ENCODE measurements at regions not wholly inside any gene's neighbourhood (a gene's known extent, or its start where the extent isn't known, plus 50 kb on each side); places are given as distances from the start of the nearest gene placed in this dataset.

DNA sequence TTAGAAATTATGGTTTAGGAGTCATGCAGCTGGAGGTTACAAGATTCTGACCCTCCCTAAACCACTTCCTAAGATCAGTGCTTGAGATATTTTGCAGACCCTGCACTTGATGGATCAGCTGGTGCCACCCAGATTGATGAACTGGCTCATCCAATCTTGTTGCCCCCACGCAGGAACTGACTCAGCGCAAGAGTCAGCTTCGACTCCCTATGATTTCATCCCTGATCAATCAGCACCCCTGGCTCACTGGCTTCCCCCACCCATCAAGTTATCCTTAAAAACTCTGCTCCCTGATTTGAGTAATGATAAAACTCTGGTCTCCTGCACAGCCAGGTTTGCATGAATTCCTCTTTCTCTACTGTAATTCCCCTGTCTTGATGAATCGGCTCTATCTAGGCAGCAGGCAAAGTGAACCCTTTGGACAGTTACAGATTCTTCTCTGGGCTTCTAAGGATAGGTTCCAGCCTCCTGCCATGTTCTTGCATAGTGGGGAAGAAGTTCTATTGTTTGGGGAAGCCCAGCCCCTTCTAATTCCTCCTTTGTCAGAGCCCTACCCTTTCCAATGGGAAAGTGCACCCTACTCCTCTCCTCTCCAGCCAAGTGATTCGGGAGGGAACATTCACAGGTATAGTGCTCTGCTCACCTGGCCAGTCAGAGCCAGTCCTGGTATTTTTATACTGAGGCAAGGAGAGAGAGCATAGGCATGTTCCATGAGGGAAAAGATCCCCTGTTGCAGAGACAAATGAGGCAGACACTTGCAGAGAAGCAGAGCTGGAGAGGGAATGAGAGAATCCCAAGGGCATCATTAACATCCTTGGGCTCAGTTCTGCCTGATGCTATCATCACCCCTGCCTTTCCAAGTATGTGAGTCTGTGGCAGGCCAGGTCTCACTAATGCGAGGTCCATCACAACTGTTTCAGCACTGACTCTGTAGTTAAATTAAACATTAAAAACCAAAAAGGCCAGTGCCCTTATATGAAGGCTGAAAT, 224.4 kb upstream of the GALNT17 start:
- DNase-seq (ENCODE audit: low read depth in 2 of 2), result no peak

DNA sequence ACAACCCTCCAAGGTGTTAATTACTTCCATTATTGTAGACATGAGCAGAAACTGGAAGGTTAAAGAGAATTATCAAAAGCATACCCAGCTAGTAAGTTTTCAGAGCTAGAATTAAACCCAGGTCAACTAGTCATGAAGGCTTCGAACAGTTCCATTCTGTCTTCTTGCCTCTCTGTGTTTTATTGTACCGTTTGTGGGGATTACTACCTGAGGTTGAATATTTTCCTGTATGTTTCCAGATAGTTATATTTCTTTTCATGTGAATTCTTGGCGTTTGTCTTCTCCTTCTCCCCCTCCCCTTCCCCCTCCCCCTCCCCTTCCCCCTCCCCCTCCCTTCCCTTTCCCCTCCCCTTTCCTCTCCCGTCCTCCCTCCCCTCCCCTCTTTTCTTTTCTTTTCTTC, 218.0 kb upstream of the GALNT17 start:
- DNase-seq (ENCODE audit: low read depth in 2 of 2), result no peak

DNA sequence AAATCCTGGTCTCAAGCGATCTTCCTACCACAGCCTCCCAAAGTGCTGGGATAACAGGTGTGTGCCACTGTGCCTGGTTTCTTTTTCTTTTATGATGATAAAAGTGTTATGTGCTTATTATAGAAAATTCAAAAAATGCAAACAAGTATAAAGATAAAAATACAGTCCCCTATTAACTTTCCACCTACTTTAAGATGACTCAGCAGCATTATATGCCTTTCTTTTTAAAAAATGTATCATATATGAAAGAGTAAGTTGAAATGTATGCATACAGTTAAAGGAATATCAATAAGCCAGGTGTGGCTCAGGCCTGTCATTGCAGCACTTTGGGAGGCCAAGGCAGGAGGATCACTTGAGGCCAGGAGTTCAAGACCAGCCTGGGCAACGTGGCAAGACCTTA, 216.9 kb upstream of the GALNT17 start:
- DNase-seq (ENCODE audit: low read depth in 2 of 2), result no peak

DNA sequence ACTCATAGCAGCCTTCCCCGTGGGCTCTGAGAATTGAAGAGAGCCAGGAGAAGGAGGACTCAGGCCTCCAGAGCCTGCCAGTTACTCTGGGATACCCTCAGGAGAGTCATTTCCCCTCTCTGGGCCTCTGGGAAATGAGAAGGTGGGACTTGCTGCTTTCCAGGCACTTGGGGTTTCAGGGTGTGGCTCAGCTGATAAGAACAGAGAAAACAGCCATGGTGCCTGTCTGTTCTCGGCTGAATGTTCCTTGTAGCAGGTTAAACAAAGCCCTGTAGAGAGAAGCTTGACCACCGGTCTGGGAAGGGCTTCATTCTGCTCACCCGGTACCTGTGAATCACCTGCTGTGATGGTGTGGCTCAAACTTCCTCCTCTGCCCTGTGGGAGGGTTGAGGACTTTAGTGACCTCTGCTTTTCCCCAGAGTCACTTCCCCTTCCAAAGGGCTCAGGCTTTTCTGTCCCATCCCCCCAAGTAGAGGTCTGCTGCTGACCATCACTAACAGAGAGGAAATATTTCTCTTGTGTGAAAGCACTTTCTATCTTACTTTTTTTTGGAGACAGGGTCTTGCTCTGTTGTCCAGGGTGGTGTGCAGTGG, 212.4 kb upstream of the GALNT17 start:
- DNase-seq (ENCODE audit: low read depth in 2 of 2), result no peak

DNA sequence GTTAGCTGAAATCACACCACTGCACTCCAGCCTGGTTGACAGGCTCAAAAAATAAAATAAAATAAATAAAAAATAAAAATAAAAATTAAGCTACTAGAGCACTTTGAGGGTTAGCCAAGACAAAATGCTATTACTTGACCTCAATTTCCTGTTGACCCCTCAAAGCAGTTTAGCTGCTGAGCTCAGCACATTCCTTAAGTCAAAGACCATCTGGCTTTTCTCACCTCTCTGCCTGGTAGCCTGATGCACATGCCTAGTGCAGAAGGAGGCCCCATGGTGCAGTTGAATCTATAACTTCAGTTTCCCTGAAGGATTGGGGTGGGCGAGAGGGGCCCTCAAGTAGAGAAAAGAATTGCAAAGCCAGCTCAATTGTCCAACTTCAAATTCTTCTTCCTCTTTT, 211.1 kb upstream of the GALNT17 start:
- no peak for DNase-seq (ENCODE audit: low read depth in 2 of 2)

DNA sequence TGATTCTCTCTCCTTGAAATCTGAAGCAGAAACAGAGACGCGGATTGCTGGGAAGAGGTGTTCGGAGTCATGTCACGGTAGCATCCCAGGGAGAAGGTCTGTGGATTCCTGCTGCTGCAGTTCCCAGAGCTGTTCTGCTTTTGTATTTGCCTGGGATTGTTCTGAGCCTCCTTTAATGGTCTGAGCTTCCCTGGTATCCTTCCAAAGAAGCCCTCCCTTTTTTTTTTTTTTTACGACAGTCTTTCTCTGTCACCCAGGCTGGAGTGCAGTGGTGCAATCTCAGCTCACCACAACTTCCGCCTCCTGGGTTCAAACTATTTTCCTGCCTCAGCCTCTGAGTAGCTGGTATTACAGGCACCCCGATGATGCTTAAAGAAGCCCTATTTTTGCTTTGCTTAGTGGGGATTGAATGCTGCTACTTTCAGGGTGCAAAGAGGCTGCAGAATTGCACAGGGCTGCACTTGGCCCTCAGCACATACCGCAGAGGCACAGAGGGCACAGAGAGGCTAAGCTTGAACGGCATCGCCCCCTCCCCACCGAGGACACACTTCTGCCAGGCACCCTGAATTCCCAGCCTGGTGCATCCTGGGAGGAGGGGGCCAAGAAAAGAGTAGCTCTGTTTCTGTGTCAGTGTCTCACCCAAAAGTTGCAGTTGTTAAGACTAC, 208.6 kb upstream of the GALNT17 start:
- no peak for DNase-seq (ENCODE audit: low read depth in 2 of 2)

DNA sequence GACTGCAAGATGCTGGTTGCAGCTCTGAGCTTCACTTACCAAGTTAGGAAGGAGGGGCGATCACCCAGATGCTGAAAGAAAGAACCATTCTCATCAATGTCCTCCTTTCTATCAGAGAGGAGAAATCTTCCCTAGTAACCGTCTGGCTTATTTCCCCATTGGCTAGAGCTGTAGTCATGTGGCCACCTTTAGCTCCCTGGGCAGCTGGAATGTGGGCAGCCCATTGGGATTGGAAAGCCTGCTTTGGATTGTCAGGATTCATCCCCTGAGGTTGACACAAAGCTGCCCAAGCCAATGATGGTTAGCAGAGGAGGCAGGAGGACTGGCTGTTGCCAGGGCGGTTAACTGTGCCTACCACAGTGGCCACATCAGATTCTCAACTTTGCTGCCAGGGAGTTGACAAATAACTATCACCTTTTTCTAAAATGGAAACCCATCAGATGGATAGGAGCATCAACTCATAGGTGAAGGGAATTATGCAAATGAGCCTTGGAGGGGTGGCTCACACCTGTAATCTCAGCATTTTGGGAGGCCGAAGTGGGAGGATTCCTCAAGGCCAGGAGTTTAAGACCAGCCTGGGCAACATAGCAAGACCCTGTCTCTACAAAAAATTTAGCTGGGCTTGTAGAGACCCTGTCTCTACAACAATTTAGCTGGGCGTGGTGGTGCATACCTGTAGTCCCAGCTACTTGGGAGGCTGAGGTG, 206.4 kb upstream of the GALNT17 start:
- DNase-seq (ENCODE audit: low read depth in 2 of 2), result no peak

DNA sequence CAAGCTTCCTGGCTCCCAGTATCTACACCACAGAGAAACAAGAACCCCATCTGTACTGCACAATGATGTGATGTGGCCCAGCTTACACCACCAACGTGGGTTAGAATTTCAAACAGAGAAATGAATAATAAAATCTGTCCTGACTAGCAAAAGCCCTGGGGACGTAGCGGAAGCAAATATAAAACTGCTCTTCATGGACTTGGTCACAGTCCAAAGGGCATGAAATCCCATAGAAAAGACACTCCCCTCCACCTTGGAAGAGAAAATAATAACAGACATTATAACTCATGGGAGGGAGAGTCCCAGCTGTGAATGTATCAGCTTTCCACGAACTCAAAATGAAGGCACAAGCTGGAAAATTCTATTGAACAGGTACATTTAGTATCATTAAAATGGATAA, 205.3 kb upstream of the GALNT17 start:
- no peak for DNase-seq (ENCODE audit: low read depth in 2 of 2)

DNA sequence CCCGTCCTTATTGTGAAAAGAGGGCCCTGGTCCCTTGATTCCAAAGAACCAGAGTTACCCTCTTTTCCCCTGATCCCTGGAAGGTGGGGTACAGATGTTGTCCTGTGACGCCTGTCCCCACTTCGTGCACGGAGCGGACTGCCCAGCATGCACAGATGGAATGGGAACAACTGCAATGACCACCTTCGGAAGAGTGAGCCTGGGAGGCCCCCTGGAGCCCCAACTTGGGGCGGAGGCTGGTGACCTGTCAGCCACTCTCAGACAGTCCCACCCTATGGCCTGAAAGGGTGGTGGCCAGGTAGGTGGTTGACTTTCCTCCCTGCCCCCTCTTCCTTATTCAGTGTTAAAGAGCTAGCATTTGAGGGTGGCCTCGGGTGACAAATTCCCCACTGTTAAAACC, 196.6 kb upstream of the GALNT17 start:
- DNase-seq (ENCODE audit: low read depth in 2 of 2), result no peak

DNA sequence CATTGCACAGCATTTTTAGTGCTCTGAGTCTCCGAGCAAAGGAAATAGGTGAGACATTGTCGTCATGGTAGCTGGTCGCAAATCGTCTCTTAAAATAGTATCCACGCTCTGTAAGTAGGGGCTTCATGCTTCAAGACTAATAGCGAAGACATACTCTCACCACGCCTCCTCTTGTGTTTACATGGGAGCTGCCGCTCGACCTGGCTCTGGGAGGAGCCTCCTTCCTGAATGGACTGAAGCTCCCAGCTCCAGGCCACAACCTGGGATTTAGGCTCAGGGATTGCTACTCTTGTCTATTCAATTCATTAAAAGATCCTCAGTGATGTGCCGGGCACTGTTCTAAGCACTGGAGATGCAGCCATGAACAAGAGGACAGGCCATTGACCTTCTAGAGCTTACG, 196.1 kb upstream of the GALNT17 start:
- DNase-seq (ENCODE audit: low read depth in 2 of 2), result no peak

DNA sequence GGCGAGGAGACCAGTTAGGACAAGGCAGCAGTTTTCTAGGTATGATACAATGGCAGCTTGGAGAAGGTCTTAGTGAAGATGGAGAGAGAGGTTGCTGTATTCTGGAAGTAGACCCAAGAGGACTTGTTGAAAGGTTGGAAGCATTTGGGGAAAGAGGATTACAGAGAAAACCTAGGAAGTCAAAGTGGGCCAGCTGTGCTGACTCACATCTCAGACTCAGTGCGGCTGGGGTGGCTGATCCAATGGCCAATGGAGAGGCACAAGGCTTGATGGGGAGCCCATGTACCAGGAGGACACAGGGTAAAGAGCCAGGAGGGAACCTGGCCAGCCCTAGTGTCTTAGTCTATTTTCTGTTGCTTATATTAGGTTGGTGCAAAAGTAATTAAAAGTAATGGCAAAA, 194.5 kb upstream of the GALNT17 start:
- DNase-seq (ENCODE audit: low read depth in 2 of 2), result no peak

DNA sequence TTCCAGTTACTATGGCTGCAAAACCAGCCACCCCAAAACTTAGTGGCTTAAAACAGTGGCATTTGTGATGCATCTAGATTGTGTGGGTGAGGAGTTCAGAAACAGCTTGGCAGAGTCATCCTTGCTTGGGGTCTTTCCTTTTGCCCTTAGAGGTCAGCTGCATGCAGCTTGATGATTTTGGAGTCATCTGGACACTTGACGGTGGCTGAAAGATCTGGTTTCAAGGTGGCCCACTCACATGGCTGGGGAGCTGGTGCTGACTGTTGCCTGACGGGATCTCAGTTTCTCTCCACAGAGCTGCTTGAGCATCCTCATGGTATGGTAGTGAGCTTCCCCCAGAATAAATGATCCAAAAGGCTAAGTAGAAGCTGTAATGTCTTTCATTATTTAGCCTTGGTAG, 191.3 kb upstream of the GALNT17 start:
- no peak for DNase-seq (ENCODE audit: low read depth in 2 of 2)

DNA sequence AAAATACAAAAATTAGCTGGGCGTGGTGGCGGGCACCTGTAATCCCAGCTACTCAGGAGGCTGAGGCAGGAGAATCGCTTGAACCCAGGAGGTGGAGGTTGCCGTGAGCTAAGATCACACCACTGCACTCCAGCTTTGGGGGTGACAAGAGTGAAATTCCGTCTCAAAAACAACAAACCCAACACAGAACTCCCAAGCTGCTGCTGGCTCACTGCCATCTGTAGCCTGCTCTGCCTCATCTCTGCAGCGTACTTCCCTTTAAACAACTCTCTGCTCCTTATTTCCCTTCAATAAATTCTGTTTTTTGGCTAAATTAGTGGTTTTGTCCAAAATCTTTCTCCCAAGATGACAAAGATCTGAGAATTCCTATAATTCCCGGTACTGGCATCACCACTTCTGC, 189.2 kb upstream of the GALNT17 start:
- no peak for DNase-seq (ENCODE audit: low read depth in 2 of 2)

DNA sequence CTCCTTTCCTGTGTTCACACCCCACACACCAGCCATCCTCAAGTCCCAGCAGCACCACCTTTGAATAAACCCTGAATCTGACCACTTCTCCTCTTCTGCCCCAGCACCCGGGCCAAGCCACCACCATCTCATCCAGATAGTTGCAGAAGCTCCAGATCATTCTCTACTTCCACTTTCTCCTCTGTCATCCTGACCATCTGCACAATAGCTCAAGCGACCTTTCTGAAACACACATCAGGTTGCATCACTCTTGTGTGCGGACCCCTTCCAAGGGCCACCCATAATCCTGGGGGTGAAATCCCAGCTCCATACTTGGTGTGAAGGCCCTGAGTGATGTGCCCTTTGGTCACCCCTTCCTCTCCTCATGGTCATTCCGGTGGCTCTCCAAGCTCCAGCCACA, 187.4 kb upstream of the GALNT17 start:
- DNase-seq (ENCODE audit: low read depth in 2 of 2), result no peak

DNA sequence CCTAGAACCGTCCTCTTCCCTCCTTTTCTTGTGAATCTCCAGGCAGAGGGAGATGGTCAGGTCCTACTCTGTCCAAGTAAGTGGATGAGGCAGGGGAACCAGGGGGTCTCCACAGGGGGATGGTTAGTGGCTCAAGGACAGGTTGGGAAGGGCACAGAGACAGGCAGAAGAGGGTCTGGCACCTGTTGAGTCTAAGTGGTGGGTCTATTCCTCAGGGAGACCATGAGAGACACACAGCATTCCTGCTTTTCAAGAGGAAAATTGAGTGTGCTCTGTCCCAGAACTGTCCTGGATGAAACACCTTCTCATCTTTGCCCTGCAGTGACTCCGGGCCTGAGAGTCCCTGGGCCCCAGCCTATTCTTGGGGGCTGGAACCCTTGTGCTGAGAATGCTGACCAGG, 184.8 kb upstream of the GALNT17 start:
- no peak for DNase-seq (ENCODE audit: low read depth in 2 of 2)

DNA sequence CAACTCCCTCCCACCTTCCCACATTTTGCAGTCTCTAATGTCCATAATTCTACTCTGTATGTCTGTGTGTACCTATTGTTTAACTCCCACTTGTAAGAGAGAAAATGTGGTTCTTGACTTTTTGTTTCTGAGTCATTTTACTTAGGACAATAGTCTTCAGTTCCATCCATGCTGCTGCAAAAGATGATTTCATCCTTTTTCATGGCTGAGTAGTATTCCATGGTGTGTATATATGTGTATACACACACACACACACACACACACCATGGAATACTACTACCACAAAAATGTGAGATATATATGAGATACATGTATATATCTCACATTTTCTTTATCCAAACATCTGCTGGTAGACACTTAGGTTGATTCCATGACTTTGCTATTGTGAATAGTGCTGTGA, 182.1 kb upstream of the GALNT17 start:
- DNase-seq (ENCODE audit: low read depth in 2 of 2), result no peak

DNA sequence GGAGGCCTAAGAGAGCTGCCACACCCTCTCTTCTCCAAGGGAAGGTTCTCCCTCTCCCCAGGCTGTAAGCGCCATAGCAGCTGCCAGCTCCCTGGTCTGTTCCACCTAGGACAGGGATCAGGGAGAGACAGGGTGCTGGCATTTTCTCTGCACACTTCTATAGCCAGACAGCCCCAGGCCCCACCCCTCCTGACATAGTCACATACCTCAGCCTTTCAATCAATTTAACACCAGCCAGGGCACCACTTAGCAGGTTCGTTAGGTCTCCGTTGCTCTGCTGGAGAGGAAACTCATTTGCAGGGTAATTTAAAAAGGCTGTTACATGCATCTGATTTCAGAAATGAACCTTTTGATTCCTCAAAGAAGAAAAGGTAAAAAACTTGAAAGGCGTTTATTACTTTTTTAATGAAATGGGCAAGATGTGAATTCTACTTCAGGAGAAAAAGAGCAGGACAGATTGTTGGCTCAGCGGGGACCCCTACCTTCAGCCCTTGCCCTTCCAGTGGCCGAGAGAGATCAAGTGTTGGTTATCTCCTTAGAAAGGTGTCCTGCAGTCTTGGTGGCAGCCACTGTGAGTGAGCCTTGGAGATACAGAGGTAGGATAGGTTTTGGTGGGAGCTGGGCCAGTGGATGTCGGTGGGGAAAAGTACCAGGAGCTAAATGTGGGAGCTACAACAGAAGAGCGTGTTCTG, 180.5 kb upstream of the GALNT17 start:
- DNase-seq (ENCODE audit: low read depth in 2 of 2), result no peak

DNA sequence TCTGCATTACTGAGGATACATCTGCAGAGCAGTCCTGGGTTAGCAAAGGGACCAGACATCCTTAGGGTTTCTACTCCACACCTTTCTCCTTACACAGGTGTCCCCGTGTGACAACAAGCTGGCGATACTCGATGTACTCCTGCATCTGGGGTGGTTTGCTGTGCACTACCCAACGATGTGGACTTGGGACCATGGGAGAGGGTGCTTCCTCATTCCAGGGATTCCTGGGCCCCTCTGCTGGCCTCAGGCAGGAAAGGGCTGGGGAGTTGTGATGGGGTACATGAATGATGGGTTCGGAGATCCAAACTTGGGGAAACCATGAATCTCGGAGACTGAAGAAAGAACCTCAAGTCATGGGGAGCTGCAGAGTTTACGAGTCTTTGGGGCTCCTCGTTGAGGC, 179.6 kb upstream of the GALNT17 start:
- no peak for DNase-seq (ENCODE audit: low read depth in 2 of 2)

DNA sequence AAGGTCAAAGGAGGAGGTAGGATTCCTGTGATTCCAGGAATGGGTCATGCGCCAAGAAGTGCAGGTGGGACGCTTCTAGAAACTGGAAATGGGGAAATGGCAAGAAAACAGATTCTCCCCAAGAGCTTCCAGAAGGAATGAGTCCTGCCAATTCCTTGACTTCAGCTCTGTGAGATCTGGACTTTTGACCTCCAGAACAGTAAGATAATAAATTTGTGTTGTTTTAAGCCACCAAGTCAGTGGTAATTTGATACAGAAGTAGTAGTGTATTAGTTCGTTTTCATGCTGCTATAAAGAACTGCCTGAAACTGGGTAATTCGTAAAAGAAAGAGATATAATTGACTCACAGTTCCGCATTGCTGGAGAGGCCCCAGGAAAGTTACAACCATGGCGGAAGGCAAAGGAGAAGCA, 178.6 kb upstream of the GALNT17 start:
- DNase-seq (ENCODE audit: low read depth in 2 of 2), result no peak

DNA sequence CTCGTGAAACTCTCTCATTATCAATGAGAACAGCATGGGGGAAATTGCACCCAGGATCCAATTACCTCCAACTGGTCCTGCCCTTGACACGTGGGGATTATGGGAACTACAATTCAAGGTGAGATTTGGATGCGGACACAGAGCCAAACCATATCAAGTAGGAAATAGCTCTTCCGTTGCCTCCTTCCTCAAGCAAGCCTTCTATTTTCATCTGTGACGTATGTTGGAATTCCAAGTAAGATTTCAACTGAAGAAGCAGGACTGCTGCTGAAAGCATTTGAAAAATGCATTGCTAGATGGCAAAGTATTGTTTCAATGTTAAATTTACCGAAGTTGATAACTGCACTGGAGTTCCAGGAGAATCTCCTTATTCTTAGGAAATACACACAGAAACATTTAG, 178.1 kb upstream of the GALNT17 start:
- no peak for DNase-seq (ENCODE audit: low read depth in 2 of 2)

DNA sequence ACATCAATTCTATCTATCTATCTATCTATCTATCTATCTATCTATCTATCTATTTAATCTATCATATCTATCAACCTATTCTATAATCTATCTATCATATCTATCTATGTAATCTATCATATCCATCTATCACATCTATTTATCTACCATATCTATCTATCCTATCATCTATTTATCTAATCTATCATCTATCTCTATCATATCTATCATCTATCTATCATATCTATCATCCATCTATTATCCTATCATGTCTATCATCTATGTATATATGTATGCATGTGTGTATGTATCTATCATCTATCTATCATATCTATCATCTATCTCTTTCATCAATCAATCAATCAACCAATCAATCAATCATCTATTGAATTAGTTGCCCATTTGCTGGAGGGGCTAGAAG, 159.3 kb upstream of the GALNT17 start:
- DNase-seq (ENCODE audit: low read depth in 2 of 2), result no peak

DNA sequence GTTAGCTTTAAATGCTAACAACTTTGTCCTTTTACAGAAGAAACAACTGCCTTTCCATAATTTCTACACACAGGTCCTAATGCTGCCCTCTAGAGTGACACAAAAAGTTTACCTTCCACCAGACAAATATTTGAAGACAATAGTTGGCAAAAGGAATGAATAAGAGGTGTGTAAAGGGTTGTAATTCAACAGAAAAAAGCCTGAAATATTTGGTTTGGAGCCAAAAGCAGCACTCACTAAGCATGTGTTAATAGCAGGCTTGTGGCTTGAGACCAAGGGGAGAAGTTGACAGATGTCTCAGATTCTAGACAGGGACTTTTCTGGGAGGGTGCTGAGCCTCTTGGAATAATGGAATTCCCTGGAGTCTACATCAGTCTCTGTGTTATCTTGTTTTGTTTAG, 156.2 kb upstream of the GALNT17 start:
- no peak for DNase-seq (ENCODE audit: low read depth in 2 of 2)

All from stimulated activated CD8-positive, alpha-beta memory T cell treated with anti-CD3 and anti-CD28 coated beads, Interleukin-7, amount 100 ng/mL, for 1 hour (primary cell).